GM13977 (cell line): ENCODE measurements at regions not wholly inside any gene's neighbourhood (a gene's known extent, or its start where the extent isn't known, plus 50 kb on each side); places are given as distances from the start of the nearest gene placed in this dataset.

Experiments
- DNase-seq: peaks from one replicate; pipeline ENCODE4 v3.0.0; 2012; ENCODE audit warnings: low spot score
- in situ Hi-C: fragments of 300-500 bp; cut with MboI; formaldehyde crosslinking; loops from one replicate; pipeline ENCODE4 v1.12.0; 2022; ENCODE audit warnings: low sequenced_read_pairs, low pct_unique_long_range_greater_than_20kb, mixed read lengths, inconsistent platforms; ENCODE audit not compliant: unreplicated experiment
- TF ChIP-seq, protein P1 (sequence below): IDR thresholded peaks from 2 replicates; pipeline ENCODE4 v1.5.1; 2012; ENCODE audit warnings: mild to moderate bottlenecking, control low read depth; ENCODE audit not compliant: insufficient read depth; ENCODE audit errors: extremely low read depth, missing control alignments

- TF ChIP-seq, protein P1, sequence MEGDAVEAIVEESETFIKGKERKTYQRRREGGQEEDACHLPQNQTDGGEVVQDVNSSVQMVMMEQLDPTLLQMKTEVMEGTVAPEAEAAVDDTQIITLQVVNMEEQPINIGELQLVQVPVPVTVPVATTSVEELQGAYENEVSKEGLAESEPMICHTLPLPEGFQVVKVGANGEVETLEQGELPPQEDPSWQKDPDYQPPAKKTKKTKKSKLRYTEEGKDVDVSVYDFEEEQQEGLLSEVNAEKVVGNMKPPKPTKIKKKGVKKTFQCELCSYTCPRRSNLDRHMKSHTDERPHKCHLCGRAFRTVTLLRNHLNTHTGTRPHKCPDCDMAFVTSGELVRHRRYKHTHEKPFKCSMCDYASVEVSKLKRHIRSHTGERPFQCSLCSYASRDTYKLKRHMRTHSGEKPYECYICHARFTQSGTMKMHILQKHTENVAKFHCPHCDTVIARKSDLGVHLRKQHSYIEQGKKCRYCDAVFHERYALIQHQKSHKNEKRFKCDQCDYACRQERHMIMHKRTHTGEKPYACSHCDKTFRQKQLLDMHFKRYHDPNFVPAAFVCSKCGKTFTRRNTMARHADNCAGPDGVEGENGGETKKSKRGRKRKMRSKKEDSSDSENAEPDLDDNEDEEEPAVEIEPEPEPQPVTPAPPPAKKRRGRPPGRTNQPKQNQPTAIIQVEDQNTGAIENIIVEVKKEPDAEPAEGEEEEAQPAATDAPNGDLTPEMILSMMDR = no peak
- no peak for DNase-seq
- in situ Hi-C loops = no loop called here
These were observed 150.2 kb upstream of the VSTM2B start for GRCh38 chr19:29375429-29376119.

DNA sequence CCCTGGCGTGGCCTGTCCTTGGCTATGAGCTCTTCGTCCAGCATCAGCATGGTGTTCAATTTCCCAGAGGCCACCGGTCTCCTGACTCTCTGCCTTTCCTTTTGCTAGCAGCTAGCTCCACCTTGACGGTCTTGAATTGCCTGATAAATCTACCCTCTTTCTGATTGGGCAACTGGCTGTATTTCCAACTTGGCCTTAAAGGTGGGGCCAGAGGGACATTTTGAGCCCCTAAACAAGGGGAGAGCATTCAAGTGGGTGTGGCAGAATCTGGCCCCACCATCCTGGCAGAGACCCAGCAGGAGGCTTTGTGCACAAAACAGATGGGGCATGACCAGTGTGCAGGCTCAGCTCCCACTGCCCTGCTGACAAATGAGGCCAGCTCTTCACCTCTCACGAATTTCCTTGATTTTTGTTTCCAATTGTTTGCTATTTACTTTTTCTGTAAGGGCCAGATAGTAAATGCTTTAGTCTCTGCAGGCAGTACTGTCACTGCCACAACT is 148.9 kb upstream of the VSTM2B start:
- no peak for DNase-seq
- in situ Hi-C loops = no loop called here

DNA sequence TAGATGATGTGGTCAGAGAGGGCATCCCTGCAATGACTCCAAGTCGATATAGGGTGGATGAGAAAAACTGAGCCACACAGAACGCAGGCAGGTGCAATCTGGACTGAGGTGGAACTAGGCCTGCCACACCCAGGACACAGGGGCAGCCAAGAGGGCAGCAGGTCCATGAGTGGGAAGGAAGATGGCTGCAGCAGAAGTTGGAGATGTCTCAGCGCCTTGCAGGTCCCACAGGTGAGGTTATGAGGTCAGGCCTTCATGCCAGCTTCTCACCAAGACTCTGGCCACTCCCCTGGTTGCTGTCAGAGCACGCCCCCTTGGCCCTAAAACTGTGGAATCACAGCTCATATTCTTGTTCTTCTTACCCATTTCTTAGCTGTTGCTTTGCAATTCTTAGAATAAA is 147.7 kb upstream of the VSTM2B start:
- in situ Hi-C loops = no loop called here
- TF ChIP-seq, protein P1 = no peak
- DNase-seq = no peak

More for the DNA sequence above, 148.9 kb upstream of the VSTM2B start:
- TF ChIP-seq, protein P1 = no peak

GRCh38 chr19:29378543-29379080 is 147.2 kb upstream of the VSTM2B start:
- TF ChIP-seq, protein P1 = no peak
- DNase-seq = no peak
- in situ Hi-C loops = no loop called here

GRCh38 chr19:29379257-29380021 is 146.4 kb upstream of the VSTM2B start:
- in situ Hi-C loops = no loop called here
- DNase-seq = no peak
- TF ChIP-seq, protein P1 = no peak

- TF ChIP-seq, protein P1 = no peak
- DNase-seq = no peak
- in situ Hi-C loops = no loop called here
These were observed 145.2 kb upstream of the VSTM2B start for GRCh38 chr19:29380581-29380980.
